Epithelial cell of esophagus (primary cell): ENCODE measurements at regions not wholly inside any gene's neighbourhood (a gene's known extent, or its start where the extent isn't known, plus 50 kb on each side); places are given as distances from the start of the nearest gene placed in this dataset.

Experiments used
- DNase-seq: peaks from one replicate; pipeline ENCODE4 v3.0.0; 2010; ENCODE audit warnings: low read depth
- H3K4me3 ChIP-seq: 2 replicates; pipeline ENCODE4 v1.5.1; 2011; ENCODE audit warnings: mild to moderate bottlenecking, low read length, control low read depth
- CTCF ChIP-seq: IDR thresholded peaks from 2 replicates; pipeline ENCODE4 v1.5.1; 2011; ENCODE audit warnings: low read depth, mild to moderate bottlenecking, low read length, control low read depth, inconsistent platforms; ENCODE audit not compliant: insufficient read depth; ENCODE audit errors: missing control alignments

- TF ChIP-seq CTCF = no peak
- no peak for DNase-seq
- H3K4me3 ChIP-seq = no peak overlapping the region
These were observed 65.3 kb upstream of the UGP2 start for GRCh38 chr2:63776382-63776781.

- no peak overlapping the region for H3K4me3 ChIP-seq
- no peak for DNase-seq
- no peak for TF ChIP-seq CTCF
These were observed 63.9 kb upstream of the UGP2 start for GRCh38 chr2:63777816-63778215.

- no peak for DNase-seq
- H3K4me3 ChIP-seq = no peak overlapping the region
- TF ChIP-seq CTCF = no peak
These were observed 63.3 kb upstream of the UGP2 start for GRCh38 chr2:63778391-63778790.

GRCh38 chr2:63780518-63781155, 61.1 kb upstream of the UGP2 start:
- no peak overlapping the region for H3K4me3 ChIP-seq
- DNase-seq = no peak
- TF ChIP-seq CTCF = no peak

- TF ChIP-seq CTCF = no peak
- no peak for DNase-seq
These were observed 57.2 kb upstream of the UGP2 start for GRCh38 chr2:63784461-63784860.

GRCh38 chr2:63785096-63785495, 56.6 kb upstream of the UGP2 start:
- TF ChIP-seq CTCF = no peak
- H3K4me3 ChIP-seq = no peak overlapping the region
- DNase-seq = no peak

More at GRCh38 chr2:63784461-63784860, 57.2 kb upstream of the UGP2 start:
- no peak overlapping the region for H3K4me3 ChIP-seq

GRCh38 chr2:63786471-63786870, 55.2 kb upstream of the UGP2 start:
- no peak for DNase-seq
- no peak for TF ChIP-seq CTCF
- no peak overlapping the region for H3K4me3 ChIP-seq
